ENCODE measurements at regions not wholly inside any gene's neighbourhood (a gene's known extent, or its start where the extent isn't known, plus 50 kb on each side); places are given as distances from the start of the nearest gene placed in this dataset.
"Not testable (repeated sequence)": the region's sequence is repeated elsewhere in the genome, so short reads cannot be mapped to it uniquely, and the experiment has no call there.

GRCh38 chr4:15164571-15164970 lies 162.3 kb downstream of the CPEB2 start:
- DNase-seq: no peak

- no peak for DNase-seq
Observed at GRCh38 chr4:15167743-15168142, 165.5 kb downstream of the CPEB2 start.

GRCh38 chr4:15168759-15169158 lies 166.5 kb downstream of the CPEB2 start:
- no peak for DNase-seq

GRCh38 chr4:15171725-15172124 lies 169.4 kb downstream of the CPEB2 start:
- no peak for DNase-seq

- DNase-seq: no peak
Observed at GRCh38 chr4:15173251-15173650, 171.0 kb downstream of the CPEB2 start.

- not testable (repeated sequence) for DNase-seq
Observed at GRCh38 chr4:15174168-15174567, 171.9 kb downstream of the CPEB2 start.

GRCh38 chr4:15179842-15180241 lies 177.6 kb downstream of the CPEB2 start:
- DNase-seq: not testable (repeated sequence)

- DNase-seq: no peak
Observed at GRCh38 chr4:15182600-15183220, 180.4 kb downstream of the CPEB2 start.

- no peak for DNase-seq
Observed at GRCh38 chr4:15186149-15186548, 183.9 kb downstream of the CPEB2 start.

- no peak for DNase-seq
Observed at GRCh38 chr4:15186806-15187205, 184.5 kb downstream of the CPEB2 start.

GRCh38 chr4:15188605-15189539 lies 186.6 kb downstream of the CPEB2 start:
- no peak for DNase-seq

- no peak for DNase-seq
Observed at GRCh38 chr4:15194520-15194919, 192.2 kb downstream of the CPEB2 start.

- peak; percentile 1 to 4 for DNase-seq
Observed at GRCh38 chr4:15197005-15197404, 194.7 kb downstream of the CPEB2 start.

- no peak for DNase-seq
Observed at GRCh38 chr4:15198070-15198727, 195.9 kb downstream of the CPEB2 start.

GRCh38 chr4:15201782-15202181 lies 199.5 kb downstream of the CPEB2 start:
- no peak for DNase-seq

- DNase-seq: no peak
Observed at GRCh38 chr4:15202481-15202880, 200.2 kb downstream of the CPEB2 start.

- DNase-seq: not testable (repeated sequence)
Observed at GRCh38 chr4:15206526-15206925, 204.2 kb downstream of the CPEB2 start.

GRCh38 chr4:15213302-15213970 lies 211.2 kb downstream of the CPEB2 start:
- no peak for DNase-seq

GRCh38 chr4:15215109-15215508 lies 212.7 kb upstream of the C1QTNF7 start:
- no peak for DNase-seq

GRCh38 chr4:15226203-15226602 lies 201.6 kb upstream of the C1QTNF7 start:
- DNase-seq: no peak

GRCh38 chr4:15231265-15232091 lies 196.4 kb upstream of the C1QTNF7 start:
- DNase-seq: peak; percentile 31 to 45
